ENCODE measurements at regions not wholly inside any gene's neighbourhood (a gene's known extent, or its start where the extent isn't known, plus 50 kb on each side); places are given as distances from the start of the nearest gene placed in this dataset.

DNA sequence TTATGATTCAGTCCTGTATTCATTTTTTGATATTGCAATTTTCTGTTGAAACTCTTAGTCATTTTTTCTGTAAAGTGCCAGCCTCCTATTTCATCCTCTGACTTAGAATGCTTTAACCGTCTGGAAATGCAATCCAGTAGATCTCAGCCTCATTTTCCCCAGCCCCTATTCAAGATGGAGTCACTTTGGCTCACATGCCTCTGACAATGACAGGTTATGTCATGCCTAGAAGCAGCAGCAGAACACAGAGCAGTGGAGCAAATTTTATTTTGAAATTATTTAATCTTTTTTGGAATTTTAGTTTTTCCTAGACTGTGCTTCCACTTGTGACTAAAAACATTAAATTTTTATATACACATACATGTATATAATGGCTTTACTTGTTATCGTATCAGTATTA, 1053.2 kb downstream of the TAF11L14 start:
- TF ChIP-seq, protein P1, sequence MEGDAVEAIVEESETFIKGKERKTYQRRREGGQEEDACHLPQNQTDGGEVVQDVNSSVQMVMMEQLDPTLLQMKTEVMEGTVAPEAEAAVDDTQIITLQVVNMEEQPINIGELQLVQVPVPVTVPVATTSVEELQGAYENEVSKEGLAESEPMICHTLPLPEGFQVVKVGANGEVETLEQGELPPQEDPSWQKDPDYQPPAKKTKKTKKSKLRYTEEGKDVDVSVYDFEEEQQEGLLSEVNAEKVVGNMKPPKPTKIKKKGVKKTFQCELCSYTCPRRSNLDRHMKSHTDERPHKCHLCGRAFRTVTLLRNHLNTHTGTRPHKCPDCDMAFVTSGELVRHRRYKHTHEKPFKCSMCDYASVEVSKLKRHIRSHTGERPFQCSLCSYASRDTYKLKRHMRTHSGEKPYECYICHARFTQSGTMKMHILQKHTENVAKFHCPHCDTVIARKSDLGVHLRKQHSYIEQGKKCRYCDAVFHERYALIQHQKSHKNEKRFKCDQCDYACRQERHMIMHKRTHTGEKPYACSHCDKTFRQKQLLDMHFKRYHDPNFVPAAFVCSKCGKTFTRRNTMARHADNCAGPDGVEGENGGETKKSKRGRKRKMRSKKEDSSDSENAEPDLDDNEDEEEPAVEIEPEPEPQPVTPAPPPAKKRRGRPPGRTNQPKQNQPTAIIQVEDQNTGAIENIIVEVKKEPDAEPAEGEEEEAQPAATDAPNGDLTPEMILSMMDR (IDR thresholded peaks at IDR 0.05), result no peak
- TF ChIP-seq POLR2A (IDR thresholded peaks at IDR 0.05), result no peak
